Panc1 (cell line): ENCODE measurements at regions not wholly inside any gene's neighbourhood (a gene's known extent, or its start where the extent isn't known, plus 50 kb on each side); places are given as distances from the start of the nearest gene placed in this dataset.

Experiments
- CTCF ChIP-seq: fragments of 450-650 bp; IDR thresholded peaks from 2 replicates; pipeline ENCODE4 v1.5.1; 2017; ENCODE audit warnings: mild to moderate bottlenecking
- POLR2AphosphoS5 ChIP-seq: IDR thresholded peaks from 2 replicates; pipeline ENCODE4 v1.6.1; 2012; ENCODE audit warnings: mild to moderate bottlenecking, low read depth, low read length, moderate library complexity
- REST ChIP-seq, 2 experiments: IDR thresholded peaks; 2 replicates each; pipeline ENCODE4 v1.6.1; 2011 to 2012; ENCODE audit warnings: low read depth in 2 of 2, control low read depth in 1 of 2, low read length in 1 of 2, mild to moderate bottlenecking in 1 of 2, moderate library complexity in 1 of 2; ENCODE audit not compliant: insufficient read depth in 1 of 2

- no peak for TF ChIP-seq REST (IDR thresholded peaks at IDR 0.05; ENCODE audit: insufficient read depth in 1 of 2, low read depth in 2 of 2, low read length in 1 of 2)
- no peak for TF ChIP-seq CTCF
- no peak for TF ChIP-seq POLR2AphosphoS5
Observed at GRCh38 chr3:59253523-59253922, 203.7 kb upstream of the CFAP20DC start.
